Stimulated activated CD4-positive, alpha-beta T cell treated with anti-CD3 and anti-CD28 coated beads, Interleukin-4, amount 100 ng/mL, for 48 hours (primary cell): ENCODE measurements at regions not wholly inside any gene's neighbourhood (a gene's known extent, or its start where the extent isn't known, plus 50 kb on each side); places are given as distances from the start of the nearest gene placed in this dataset.
A peak's percentile ranks its signal among the peaks of the same experiment; 100 is the strongest.

Experiments used
- DNase-seq, 2 donors: peaks; one replicate each; pipeline ENCODE4 v3.0.0-alpha.2; 2020; ENCODE audit warnings: low read depth in 2 of 2

GRCh38 chr5:74954919-74955318, 88.7 kb upstream of the FAM169A start:
- DNase-seq: no peak

GRCh38 chr5:74953937-74954720, 87.9 kb upstream of the FAM169A start:
- DNase-seq: no peak

GRCh38 chr5:74953554-74953936, 87.4 kb upstream of the FAM169A start:
- DNase-seq: no peak

- no peak for DNase-seq
These were observed 86.2 kb upstream of the FAM169A start for GRCh38 chr5:74952406-74952805.

- no peak for DNase-seq
These were observed 85.7 kb upstream of the FAM169A start for GRCh38 chr5:74951865-74952264.

- DNase-seq: no peak
These were observed 84.8 kb upstream of the FAM169A start for GRCh38 chr5:74950836-74951515.

GRCh38 chr5:74949976-74950375, 83.8 kb upstream of the FAM169A start:
- no peak for DNase-seq

- DNase-seq: no peak
These were observed 81.9 kb upstream of the FAM169A start for GRCh38 chr5:74948031-74948546.

GRCh38 chr5:74946471-74946870, 80.3 kb upstream of the FAM169A start:
- no peak for DNase-seq

- peak; percentile 26 to 34 for DNase-seq
These were observed 79.5 kb upstream of the FAM169A start for GRCh38 chr5:74945561-74946165.

- DNase-seq: no peak
These were observed 77.7 kb upstream of the FAM169A start for GRCh38 chr5:74943905-74944304.

GRCh38 chr5:74942622-74943286, 76.6 kb upstream of the FAM169A start:
- no peak for DNase-seq

- DNase-seq: no peak
These were observed 74.7 kb upstream of the FAM169A start for GRCh38 chr5:74940782-74941353.

GRCh38 chr5:74938250-74938933, 72.2 kb upstream of the FAM169A start:
- no peak for DNase-seq

GRCh38 chr5:74935752-74936091, 69.5 kb upstream of the FAM169A start:
- DNase-seq: no peak

GRCh38 chr5:74934949-74935751, 69.0 kb upstream of the FAM169A start:
- peak in 1 of 2 donors; percentile 12 for DNase-seq

GRCh38 chr5:74927336-74927735, 61.1 kb upstream of the FAM169A start:
- no peak for DNase-seq

GRCh38 chr5:74919487-74919886, 53.3 kb upstream of the FAM169A start:
- no peak for DNase-seq

GRCh38 chr5:74919041-74919440, 52.9 kb upstream of the FAM169A start:
- no peak for DNase-seq

- no peak for DNase-seq
These were observed 52.1 kb upstream of the FAM169A start for GRCh38 chr5:74918232-74918669.
